GM23338 (cell line): ENCODE measurements at regions not wholly inside any gene's neighbourhood (a gene's known extent, or its start where the extent isn't known, plus 50 kb on each side); places are given as distances from the start of the nearest gene placed in this dataset.
"Not testable (repeated sequence)": the region's sequence is repeated elsewhere in the genome, so short reads cannot be mapped to it uniquely, and the experiment has no call there.

ENCODE experiments used
- ATAC-seq: fragments of 200-7000 bp; cut with Tn5 transposase; 3 replicates; pipeline ENCODE4 v1.9.1; 2020
- DNase-seq: peaks from one replicate; pipeline ENCODE4 v3.0.0-alpha.2; 2015; ENCODE audit warnings: low spot score
- H2AFZ ChIP-seq: fragments of 200-600 bp; sonication (generic); 2 replicates; pipeline ENCODE4 v1.8.0; 2016; ENCODE audit warnings: antibody characterized with exemption, mild to moderate bottlenecking, moderate library complexity
- H3F3A ChIP-seq: fragments of 200-600 bp; sonication (generic); replicated peaks from 2 replicates; pipeline ENCODE4 v1.8.0; 2017; ENCODE audit warnings: antibody characterized with exemption, mixed run types, low read depth
- H3K27ac ChIP-seq: fragments of 200-600 bp; sonication (generic); 2 replicates; pipeline ENCODE4 v1.6.1; 2016; ENCODE audit warnings: low read depth
- H3K27me3 ChIP-seq: fragments of 200-600 bp; sonication (generic); 2 replicates; pipeline ENCODE4 v1.8.0; 2016; ENCODE audit warnings: mild to moderate bottlenecking, mixed run types, moderate library complexity; ENCODE audit not compliant: insufficient read depth
- H3K36me3 ChIP-seq: fragments of 200-600 bp; sonication (generic); 2 replicates; pipeline ENCODE4 v1.8.0; 2016; ENCODE audit warnings: mild to moderate bottlenecking; ENCODE audit not compliant: insufficient read depth
- H3K4me1 ChIP-seq: fragments of 200-600 bp; sonication (generic); 2 replicates; pipeline ENCODE4 v1.8.0; 2016; ENCODE audit warnings: mild to moderate bottlenecking, moderate library complexity; ENCODE audit not compliant: insufficient read depth
- H3K4me2 ChIP-seq: fragments of 200-600 bp; sonication (generic); 2 replicates; pipeline ENCODE4 v1.7.1; 2017; ENCODE audit warnings: mixed run types
- H3K4me3 ChIP-seq: fragments of 200-600 bp; sonication (generic); 2 replicates; pipeline ENCODE4 v1.6.1; 2016; ENCODE audit warnings: mixed run types
- H3K79me2 ChIP-seq: fragments of 200-600 bp; sonication (generic); replicated peaks from 2 replicates; pipeline ENCODE4 v1.8.0; 2017; ENCODE audit warnings: mild to moderate bottlenecking; ENCODE audit not compliant: insufficient read depth
- H3K9me2 ChIP-seq: fragments of 200-600 bp; sonication (generic); 2 replicates; pipeline ENCODE4 v1.8.0; 2017; ENCODE audit not compliant: insufficient read depth
- H4K20me1 ChIP-seq: fragments of 200-600 bp; sonication (generic); replicated peaks from 2 replicates; pipeline ENCODE4 v1.8.0; 2017; ENCODE audit warnings: mild to moderate bottlenecking; ENCODE audit not compliant: insufficient read depth
- H3K27ac Mint-ChIP-seq: 2 replicates; pipeline ENCODE4 v1.8.0; 2020; ENCODE audit warnings: inconsistent platforms, mild to moderate bottlenecking, moderate library complexity, mixed read lengths
- H3K27me3 Mint-ChIP-seq: 3 replicates; pipeline ENCODE4 v1.8.0; 2022; ENCODE audit warnings: low read depth, mild to moderate bottlenecking, moderate library complexity, mixed read lengths, inconsistent platforms; ENCODE audit not compliant: insufficient read depth, poor library complexity
- H3K36me3 Mint-ChIP-seq: 3 replicates; pipeline ENCODE4 v1.8.0; 2021; ENCODE audit warnings: low read depth, mild to moderate bottlenecking, inconsistent platforms, moderate library complexity, mixed read lengths
- H3K4me1 Mint-ChIP-seq: 3 replicates; pipeline ENCODE4 v1.8.0; 2020; ENCODE audit warnings: mild to moderate bottlenecking, inconsistent platforms, mixed read lengths
- H3K4me3 Mint-ChIP-seq: 3 replicates; pipeline ENCODE4 v1.8.0; 2021; ENCODE audit warnings: moderate library complexity, mild to moderate bottlenecking, inconsistent platforms, mixed read lengths
- H3K9me3 Mint-ChIP-seq: 3 replicates; pipeline ENCODE4 v1.8.0; 2020; ENCODE audit warnings: moderate library complexity, mild to moderate bottlenecking, inconsistent platforms, mixed read lengths
- CTCF ChIP-seq, 2 experiments: fragments of 200-600 bp in 1 of 2; sonication (generic) in 1 of 2; conservative IDR thresholded peaks; 2 replicates each; pipeline versions ENCODE4 v1.5.1 to v1.6.1; 2016 to 2017; ENCODE audit warnings: antibody characterized with exemption in 2 of 2, low read depth in 2 of 2, mild to moderate bottlenecking in 2 of 2, moderate library complexity in 1 of 2
- EZH2 ChIP-seq: fragments of 200-600 bp; sonication (generic); IDR thresholded peaks from one replicate; pipeline ENCODE4 v1.8.0; 2017; ENCODE audit warnings: antibody characterized with exemption, mild to moderate bottlenecking, low read depth; ENCODE audit not compliant: unreplicated experiment
- JUNB ChIP-seq: IDR thresholded peaks from one replicate; pipeline ENCODE4 v1.6.1; 2016; ENCODE audit warnings: antibody characterized with exemption; ENCODE audit not compliant: unreplicated experiment
- NANOG ChIP-seq: IDR thresholded peaks from 2 replicates; pipeline ENCODE4 v1.6.1; 2016; ENCODE audit warnings: antibody characterized with exemption, borderline replicate concordance
- POLR2AphosphoS5 ChIP-seq: IDR thresholded peaks from 2 replicates; pipeline ENCODE4 v1.6.1; 2016; ENCODE audit warnings: antibody characterized with exemption, low read depth
- REST ChIP-seq: IDR thresholded peaks from one replicate; pipeline ENCODE4 v1.6.1; 2018; ENCODE audit warnings: antibody characterized with exemption; ENCODE audit not compliant: unreplicated experiment
- STAT1 ChIP-seq: IDR thresholded peaks from one replicate; pipeline ENCODE4 v1.6.1; 2016; ENCODE audit warnings: antibody characterized with exemption; ENCODE audit not compliant: unreplicated experiment
- ZNF114 ChIP-seq: fragments of 250-450 bp; sonication (Bioruptor Pico); IDR thresholded peaks from 2 replicates; pipeline ENCODE4 v1.5.0; 2020; ENCODE audit warnings: mild to moderate bottlenecking, moderate library complexity
- ZNF331 ChIP-seq: fragments of 250-450 bp; sonication (Bioruptor Pico); IDR thresholded peaks from 2 replicates; pipeline ENCODE4 v1.5.0; 2020; ENCODE audit warnings: low read depth, mild to moderate bottlenecking, moderate library complexity
- ZNF462 ChIP-seq: fragments of 250-450 bp; sonication (Bioruptor Pico); IDR thresholded peaks from 2 replicates; pipeline ENCODE4 v1.5.0; 2020; ENCODE audit warnings: mild to moderate bottlenecking, moderate library complexity
- TF ChIP-seq, protein P1 (sequence below): IDR thresholded peaks from 2 replicates; pipeline ENCODE4 v1.6.1; 2016; ENCODE audit warnings: antibody characterized with exemption

- DNase-seq: no peak
- no peak overlapping the region for H3K4me2 ChIP-seq
- TF ChIP-seq REST (no peak), JUNB (no peak), POLR2AphosphoS5 (no peak), NANOG (no peak), ZNF114 (CRISPR knock-in tag) (no peak), STAT1 (no peak), EZH2 (no peak), ZNF331 (CRISPR knock-in tag) (no peak), CTCF (conservative IDR thresholded peaks at IDR 0.05; ENCODE audit: low read depth in 2 of 2) (no peak), ZNF462 (CRISPR knock-in tag) (no peak)
- TF ChIP-seq, protein P1, sequence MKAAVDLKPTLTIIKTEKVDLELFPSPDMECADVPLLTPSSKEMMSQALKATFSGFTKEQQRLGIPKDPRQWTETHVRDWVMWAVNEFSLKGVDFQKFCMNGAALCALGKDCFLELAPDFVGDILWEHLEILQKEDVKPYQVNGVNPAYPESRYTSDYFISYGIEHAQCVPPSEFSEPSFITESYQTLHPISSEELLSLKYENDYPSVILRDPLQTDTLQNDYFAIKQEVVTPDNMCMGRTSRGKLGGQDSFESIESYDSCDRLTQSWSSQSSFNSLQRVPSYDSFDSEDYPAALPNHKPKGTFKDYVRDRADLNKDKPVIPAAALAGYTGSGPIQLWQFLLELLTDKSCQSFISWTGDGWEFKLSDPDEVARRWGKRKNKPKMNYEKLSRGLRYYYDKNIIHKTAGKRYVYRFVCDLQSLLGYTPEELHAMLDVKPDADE: no peak
- no peaks in the 10 kb centered on the region for H3F3A ChIP-seq
- H3K27ac ChIP-seq: no peak overlapping the region
- peaks cover 10% of the 10 kb centered on the region for H3K36me3 ChIP-seq
- no peaks in the 10 kb centered on the region for H3K4me1 ChIP-seq
- no peaks in the 10 kb centered on the region for H4K20me1 ChIP-seq
- no peaks in the 10 kb centered on the region for H3K27me3 ChIP-seq
- no peaks in the 10 kb centered on the region for H3K79me2 ChIP-seq
- Mint-ChIP-seq H3K9me3 (peaks cover 56% of the 10 kb centered on the region), H3K36me3 (peaks cover 26% of the 10 kb centered on the region), H3K4me1 (no peaks in the 10 kb centered on the region), H3K27me3 (no peaks in the 10 kb centered on the region), H3K4me3 (no peak overlapping the region), H3K27ac (no peak overlapping the region)
- no peak for ATAC-seq
- peaks cover 8% of the 10 kb centered on the region; the same call in 1 of the 2 replicates for H3K9me2 ChIP-seq
- no peak overlapping the region for H3K4me3 ChIP-seq
- no peak overlapping the region for H2AFZ ChIP-seq
These were observed 289.3 kb upstream of the MTPN start for GRCh38 chr7:136266457-136266856.

DNA sequence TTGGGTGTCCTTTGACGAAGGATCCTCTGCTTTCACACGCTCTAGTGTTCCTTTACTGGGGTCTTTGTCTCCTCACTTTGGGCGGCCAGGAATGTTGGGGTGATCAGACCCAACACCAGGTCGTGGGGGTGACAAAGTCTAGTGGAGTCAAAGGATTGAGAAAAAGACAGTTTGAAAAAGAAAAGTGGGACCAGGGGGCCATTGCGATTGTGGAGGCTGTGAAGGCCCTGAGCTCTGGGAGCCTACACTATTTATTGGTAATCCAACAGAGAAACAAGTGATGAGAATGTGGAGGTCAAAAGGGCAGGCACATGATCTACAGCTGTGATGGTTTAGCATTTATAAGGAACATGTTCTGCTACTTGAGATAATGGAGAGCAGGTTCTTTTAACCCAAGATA, 287.1 kb upstream of the MTPN start:
- DNase-seq: peak; percentile 22
- not testable (repeated sequence) for H3K4me2 ChIP-seq, H3K27me3 ChIP-seq, H2AFZ ChIP-seq, H3K79me2 ChIP-seq, H3K27ac ChIP-seq, H3K4me1 Mint-ChIP-seq, H3K9me2 ChIP-seq, H3K27me3 Mint-ChIP-seq, H3K4me3 Mint-ChIP-seq, H3K27ac Mint-ChIP-seq, H3F3A ChIP-seq, H3K4me3 ChIP-seq, H4K20me1 ChIP-seq, ATAC-seq, H3K4me1 ChIP-seq
- Mint-ChIP-seq H3K9me3 (peaks cover 74% of the 10 kb centered on the region), H3K36me3 (peaks cover 38% of the 10 kb centered on the region)
- H3K36me3 ChIP-seq: peaks cover 14% of the 10 kb centered on the region
